GM21619 (cell line): ENCODE measurements at regions not wholly inside any gene's neighbourhood (a gene's known extent, or its start where the extent isn't known, plus 50 kb on each side); places are given as distances from the start of the nearest gene placed in this dataset.
"Not testable (repeated sequence)": the region's sequence is repeated elsewhere in the genome, so short reads cannot be mapped to it uniquely, and the experiment has no call there.

Source experiments
- ATAC-seq: cut with Tn5 transposase; IDR thresholded peaks from one replicate; pipeline ENCODE4 v1.9.1; 2021; ENCODE audit not compliant: unreplicated experiment

DNA sequence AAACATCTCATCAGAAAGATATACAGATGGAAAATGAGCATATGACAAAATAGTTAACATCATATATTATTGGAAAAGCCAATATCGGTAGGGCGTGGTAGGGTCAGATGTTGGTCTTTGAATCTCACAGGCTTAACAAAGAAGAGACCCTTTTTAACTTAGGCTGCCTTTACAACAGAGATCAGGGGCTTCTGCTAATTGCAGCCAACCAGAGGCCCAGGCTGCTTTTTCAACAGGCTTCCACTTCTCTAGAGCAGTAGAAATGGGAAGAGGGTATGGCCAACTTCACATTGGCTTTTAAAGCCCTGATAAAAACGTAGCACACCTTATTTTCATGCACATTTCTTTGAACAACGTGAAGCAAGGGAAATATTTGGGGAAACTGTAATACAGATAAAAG lies 764.3 kb upstream of the CTNND2 start:
- ATAC-seq: no peak

GRCh38 chr5:12667818-12668217 lies 763.6 kb upstream of the CTNND2 start:
- ATAC-seq: not testable (repeated sequence)

DNA sequence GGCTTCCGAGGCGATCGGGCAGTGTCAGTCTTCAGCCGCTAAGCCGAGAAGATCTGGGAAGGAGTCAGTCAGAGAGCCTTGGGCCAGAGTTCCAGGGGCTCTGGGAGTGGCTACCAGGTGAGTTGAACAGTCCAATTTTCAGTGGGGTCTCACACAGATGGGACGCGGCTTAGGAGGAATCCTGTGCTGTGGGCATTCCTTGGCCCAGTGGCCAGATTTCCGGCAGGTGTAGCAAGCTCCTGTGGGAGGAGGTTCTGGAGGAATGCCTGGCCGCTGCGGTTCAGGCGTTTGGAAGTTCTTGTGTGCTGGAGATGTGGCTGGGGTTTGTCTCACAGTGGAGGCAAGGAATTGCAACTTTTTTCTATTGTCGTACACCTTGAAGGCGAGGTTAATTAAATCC lies 761.5 kb upstream of the CTNND2 start:
- ATAC-seq: not testable (repeated sequence)

DNA sequence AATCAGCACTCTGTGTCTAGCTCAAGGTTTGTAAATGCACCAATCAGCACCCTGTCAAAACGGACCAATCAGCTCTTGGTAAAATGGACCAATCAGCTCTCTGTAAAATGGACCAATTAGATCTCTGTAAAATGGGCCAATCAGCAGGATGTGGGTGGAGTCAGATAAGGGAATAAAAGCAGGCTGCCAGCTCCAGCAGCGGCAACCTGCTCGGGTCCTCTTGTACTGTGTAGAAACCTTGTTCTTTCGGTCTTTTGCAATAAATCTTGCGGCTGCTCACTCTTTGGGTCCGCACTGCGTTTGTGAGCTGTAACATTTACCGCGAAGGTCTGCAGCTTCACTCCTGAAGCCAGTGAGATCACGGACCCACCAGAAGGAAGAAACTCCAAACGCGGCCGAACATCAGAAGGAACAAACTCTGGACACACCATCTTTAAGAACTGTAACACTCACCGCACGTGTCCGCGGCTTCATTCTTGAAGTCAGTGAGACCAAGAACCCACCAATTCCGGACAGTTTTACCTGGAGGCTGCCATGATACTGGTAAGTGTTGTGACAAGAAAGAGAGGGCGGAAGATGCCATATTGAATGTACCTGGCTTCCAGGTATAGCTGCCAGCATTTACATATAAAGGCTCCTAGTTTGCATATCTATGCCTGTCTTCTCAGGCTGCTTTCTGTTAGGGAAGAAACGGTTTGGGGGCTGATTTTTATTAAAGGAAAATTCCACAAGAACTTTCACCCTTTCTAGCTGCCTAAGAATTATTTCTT lies 758.5 kb upstream of the CTNND2 start:
- no peak for ATAC-seq

- ATAC-seq: no peak
These were observed 757.5 kb upstream of the CTNND2 start for GRCh38 chr5:12661617-12662370.

DNA sequence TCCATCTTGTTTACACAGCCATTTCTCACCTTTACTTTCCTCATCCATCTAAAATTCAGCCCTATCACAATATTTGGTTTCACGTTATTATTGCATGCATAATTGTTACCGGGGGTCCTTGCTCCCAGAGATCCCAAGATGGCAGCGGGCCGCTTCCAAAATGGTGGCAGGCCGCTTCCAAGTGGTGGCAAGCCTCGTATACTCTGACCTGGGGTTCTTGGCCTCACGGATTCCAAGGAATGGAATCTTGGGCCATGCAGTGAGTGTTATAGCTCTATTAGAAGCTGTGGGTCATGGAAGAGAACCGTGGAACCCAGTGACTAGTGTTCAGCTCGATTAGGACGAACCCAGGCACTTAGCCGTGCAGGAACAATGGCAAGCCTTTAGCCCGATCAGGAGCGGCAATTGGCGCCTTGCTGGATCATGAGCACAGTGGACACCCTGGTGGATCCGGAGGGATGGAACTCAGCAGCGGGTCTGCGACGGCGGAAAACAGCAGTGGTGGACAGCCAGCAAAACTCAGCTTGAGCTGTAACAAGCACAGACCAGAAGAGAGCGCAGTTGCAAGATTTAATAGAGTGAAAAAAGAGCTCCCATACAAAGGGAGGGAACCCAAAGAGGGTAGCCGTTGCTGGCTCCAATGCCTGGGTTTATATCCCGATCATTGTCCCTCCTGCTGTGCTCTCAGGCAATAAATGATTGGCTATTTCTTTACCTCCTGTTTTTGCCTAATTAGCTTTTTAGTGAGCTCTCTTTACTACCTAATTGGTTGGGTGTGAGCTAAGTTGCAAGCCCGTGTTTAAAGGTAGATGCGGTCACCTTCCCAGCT lies 756.2 kb upstream of the CTNND2 start:
- not testable (repeated sequence) for ATAC-seq

GRCh38 chr5:12659686-12660085 lies 755.4 kb upstream of the CTNND2 start:
- ATAC-seq: no peak

- no peak for ATAC-seq
These were observed 754.7 kb upstream of the CTNND2 start for GRCh38 chr5:12658871-12659446.

GRCh38 chr5:12657914-12658474 lies 753.7 kb upstream of the CTNND2 start:
- ATAC-seq: not testable (repeated sequence)

GRCh38 chr5:12655675-12656074 lies 751.4 kb upstream of the CTNND2 start:
- ATAC-seq: no peak

DNA sequence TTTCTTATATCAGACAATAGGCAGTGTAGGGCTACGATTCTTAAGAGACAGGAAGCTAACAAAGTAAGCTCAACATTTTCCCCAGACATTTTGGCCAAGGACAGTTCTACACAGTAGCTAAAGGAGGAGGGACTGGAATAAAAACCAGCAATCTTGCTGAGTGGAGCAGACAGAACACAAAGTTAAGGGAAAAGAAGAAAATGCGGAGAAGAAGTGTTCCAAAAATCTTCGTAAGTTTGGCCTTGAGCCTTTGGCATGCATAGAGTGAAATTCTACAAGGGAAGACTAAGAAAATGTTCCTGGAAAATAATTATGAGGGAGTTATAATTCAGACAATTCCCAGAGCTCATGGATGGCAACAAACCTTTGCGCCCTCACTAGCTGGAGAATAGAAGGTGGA lies 748.0 kb upstream of the CTNND2 start:
- no peak for ATAC-seq

GRCh38 chr5:12648558-12648957 lies 744.3 kb upstream of the CTNND2 start:
- no peak for ATAC-seq

GRCh38 chr5:12647613-12648012 lies 743.4 kb upstream of the CTNND2 start:
- no peak for ATAC-seq

- ATAC-seq: no peak
These were observed 741.3 kb upstream of the CTNND2 start for GRCh38 chr5:12645582-12645981.

DNA sequence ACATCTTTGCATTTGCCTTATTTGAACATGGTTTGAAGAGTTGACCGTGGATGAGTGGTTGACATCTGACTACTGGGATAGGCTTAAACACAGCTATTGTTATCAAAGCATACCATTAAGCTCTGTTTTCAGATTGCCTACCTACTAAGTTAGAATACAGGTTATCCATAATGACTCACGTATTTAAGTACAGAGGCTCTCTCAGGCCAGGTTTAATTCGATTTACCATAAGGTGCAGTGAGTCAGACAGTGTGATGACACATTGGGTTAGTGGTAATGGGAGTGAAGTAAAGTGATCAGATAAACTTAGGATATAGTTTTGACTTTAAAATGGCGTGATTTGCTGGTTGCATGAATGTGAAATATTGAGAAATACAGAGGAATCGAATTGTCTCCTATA lies 732.0 kb upstream of the CTNND2 start:
- no peak for ATAC-seq

- no peak for ATAC-seq
These were observed 722.3 kb upstream of the CTNND2 start for GRCh38 chr5:12626556-12626955.

- no peak for ATAC-seq
These were observed 721.5 kb upstream of the CTNND2 start for GRCh38 chr5:12625667-12626263.

- ATAC-seq: no peak
These were observed 720.7 kb upstream of the CTNND2 start for GRCh38 chr5:12624776-12625560.

DNA sequence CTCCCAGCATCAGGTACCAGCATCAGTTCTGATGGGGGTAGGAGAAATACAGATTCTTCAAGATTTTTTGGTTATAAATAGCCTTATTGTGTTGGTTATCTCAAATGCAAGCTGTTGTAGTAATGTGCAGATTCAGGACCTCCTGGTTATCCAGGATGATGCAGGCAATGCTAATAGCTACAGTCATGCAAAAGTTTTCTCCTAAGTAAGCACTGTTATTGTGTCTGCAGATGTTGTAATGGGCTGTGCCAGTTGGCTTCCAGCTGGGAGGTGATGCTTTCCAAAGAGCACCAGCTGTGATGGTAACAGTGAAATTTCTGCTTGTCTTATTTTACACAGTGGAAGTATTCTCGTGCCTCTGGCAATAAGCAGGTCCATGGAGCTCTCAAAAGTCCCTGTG lies 719.2 kb upstream of the CTNND2 start:
- ATAC-seq: no peak

GRCh38 chr5:12616093-12616492 lies 711.8 kb upstream of the CTNND2 start:
- no peak for ATAC-seq
